ENCODE measurements at regions not wholly inside any gene's neighbourhood (a gene's known extent, or its start where the extent isn't known, plus 50 kb on each side); places are given as distances from the start of the nearest gene placed in this dataset.

DNA sequence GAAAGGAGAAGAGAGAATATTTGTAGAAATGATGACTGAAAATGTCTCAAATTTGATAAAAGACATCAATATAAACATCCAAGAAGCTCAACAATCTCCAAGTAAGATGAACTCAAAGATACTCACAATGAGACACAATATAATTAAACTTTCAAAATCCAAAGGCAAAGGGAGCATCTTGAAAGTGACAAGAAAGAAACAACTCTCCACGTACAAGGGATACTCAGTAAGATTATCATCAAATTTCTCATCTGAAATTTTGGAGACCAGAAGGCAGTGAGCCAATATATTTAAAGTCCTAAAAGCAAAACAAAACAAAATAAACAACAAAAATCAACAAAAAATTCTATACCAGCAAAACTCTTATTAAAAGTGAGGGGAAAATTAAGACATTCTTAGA, 428.7 kb downstream of the NFIB start:
- Histone ChIP-seq H3K27me3 (no peaks in the 10 kb centered on the region), H3K4me1 (no peaks in the 10 kb centered on the region), H3K36me3 (no peaks in the 10 kb centered on the region), H3K4me3 (no peak overlapping the region), H3K27ac (no peak overlapping the region), H3K9me3 (peaks cover 0 to 23% (median 11%) of the 10 kb centered on the region in 4 donors)
- DNase-seq, result no peak
- TF ChIP-seq POLR2AphosphoS5 (IDR thresholded peaks at IDR 0.05) (no peak), POLR2A (IDR thresholded peaks at IDR 0.05) (no peak), EP300 (IDR thresholded peaks at IDR 0.05) (no peak)
- TF ChIP-seq, protein P1, sequence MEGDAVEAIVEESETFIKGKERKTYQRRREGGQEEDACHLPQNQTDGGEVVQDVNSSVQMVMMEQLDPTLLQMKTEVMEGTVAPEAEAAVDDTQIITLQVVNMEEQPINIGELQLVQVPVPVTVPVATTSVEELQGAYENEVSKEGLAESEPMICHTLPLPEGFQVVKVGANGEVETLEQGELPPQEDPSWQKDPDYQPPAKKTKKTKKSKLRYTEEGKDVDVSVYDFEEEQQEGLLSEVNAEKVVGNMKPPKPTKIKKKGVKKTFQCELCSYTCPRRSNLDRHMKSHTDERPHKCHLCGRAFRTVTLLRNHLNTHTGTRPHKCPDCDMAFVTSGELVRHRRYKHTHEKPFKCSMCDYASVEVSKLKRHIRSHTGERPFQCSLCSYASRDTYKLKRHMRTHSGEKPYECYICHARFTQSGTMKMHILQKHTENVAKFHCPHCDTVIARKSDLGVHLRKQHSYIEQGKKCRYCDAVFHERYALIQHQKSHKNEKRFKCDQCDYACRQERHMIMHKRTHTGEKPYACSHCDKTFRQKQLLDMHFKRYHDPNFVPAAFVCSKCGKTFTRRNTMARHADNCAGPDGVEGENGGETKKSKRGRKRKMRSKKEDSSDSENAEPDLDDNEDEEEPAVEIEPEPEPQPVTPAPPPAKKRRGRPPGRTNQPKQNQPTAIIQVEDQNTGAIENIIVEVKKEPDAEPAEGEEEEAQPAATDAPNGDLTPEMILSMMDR (IDR thresholded peaks at IDR 0.05), result no peak
- intact Hi-C loops (cut with DNase I; ENCODE audit: low total_unique reads), result no loop called here
- 81 to 88% (median 86%) methylated on average over 1 of the region's 1 CpG for WGBS, 5 donors

DNA sequence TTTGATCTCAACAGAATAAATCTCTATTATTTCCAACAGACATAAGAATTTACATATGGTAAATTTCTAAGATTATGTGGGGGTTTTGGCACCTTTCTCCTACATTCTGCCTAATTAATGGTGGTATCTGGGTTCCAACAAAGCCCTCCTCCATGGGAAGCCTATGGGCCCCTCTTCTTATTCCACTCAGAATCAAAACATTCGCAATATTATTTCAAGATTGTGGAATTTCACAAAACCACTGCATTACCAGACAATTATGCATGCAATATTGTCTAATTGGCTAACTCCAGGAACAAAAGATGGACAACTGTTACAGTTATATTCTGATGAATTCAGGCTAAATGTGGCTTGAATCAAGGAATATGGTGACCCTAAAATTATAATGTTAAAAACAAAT, 434.0 kb downstream of the NFIB start:
- intact Hi-C loops (cut with DNase I; ENCODE audit: low total_unique reads), result no loop called here

DNA sequence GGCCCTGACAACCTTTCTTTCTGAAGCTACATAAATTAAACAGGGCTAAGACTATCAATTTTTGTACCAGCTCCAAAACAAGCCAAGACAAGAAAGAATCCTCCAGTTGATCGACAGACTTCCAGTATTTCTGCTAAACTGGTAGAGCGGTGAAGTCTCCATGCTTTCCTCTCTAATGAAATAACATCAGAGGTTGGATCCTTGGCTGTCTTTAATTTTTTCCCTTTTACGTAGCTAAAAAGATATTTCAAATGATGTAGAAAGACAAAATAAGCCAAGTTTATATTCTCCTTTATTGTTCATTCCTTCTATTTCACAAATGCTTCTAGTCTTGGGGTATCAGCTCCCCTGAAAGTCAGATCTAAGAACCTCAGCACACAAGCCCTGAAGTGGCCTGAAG, 434.9 kb downstream of the NFIB start:
- Histone ChIP-seq H3K27ac (no peak overlapping the region), H3K27me3 (no peaks in the 10 kb centered on the region), H3K4me1 (no peaks in the 10 kb centered on the region), H3K4me3 (no peak overlapping the region), H3K36me3 (no peaks in the 10 kb centered on the region), H3K9me3 (peaks cover 0 to 9% (median 7%) of the 10 kb centered on the region in 4 donors)
- 88 to 95% (median 90%) methylated on average over 3 of the region's 3 CpGs for WGBS, 5 donors
- intact Hi-C loops (cut with DNase I; ENCODE audit: low total_unique reads), result no loop called here
- no peak for DNase-seq
- TF ChIP-seq POLR2AphosphoS5 (IDR thresholded peaks at IDR 0.05) (no peak), EP300 (IDR thresholded peaks at IDR 0.05) (no peak), POLR2A (IDR thresholded peaks at IDR 0.05) (no peak)
- TF ChIP-seq, protein P1 (IDR thresholded peaks at IDR 0.05), result no peak

More for the DNA sequence above, 434.0 kb downstream of the NFIB start:
- H3K36me3 ChIP-seq, result no peaks in the 10 kb centered on the region
- H3K9me3 ChIP-seq, result peaks cover 0 to 13% (median 5%) of the 10 kb centered on the region in 4 donors
- no peaks in the 10 kb centered on the region for H3K4me1 ChIP-seq
- no peak for TF ChIP-seq POLR2AphosphoS5 (IDR thresholded peaks at IDR 0.05)
- TF ChIP-seq, protein P1 (IDR thresholded peaks at IDR 0.05), result no peak
- no peak for TF ChIP-seq EP300 (IDR thresholded peaks at IDR 0.05)
- TF ChIP-seq POLR2A (IDR thresholded peaks at IDR 0.05), result no peak
- WGBS, 5 donors, result 93 to 100% (median 97%) methylated on average over 1 of the region's 1 CpG
- H3K27ac ChIP-seq, result no peak overlapping the region
- H3K27me3 ChIP-seq, result no peaks in the 10 kb centered on the region
- no peak for DNase-seq
- H3K4me3 ChIP-seq, result no peak overlapping the region

DNA sequence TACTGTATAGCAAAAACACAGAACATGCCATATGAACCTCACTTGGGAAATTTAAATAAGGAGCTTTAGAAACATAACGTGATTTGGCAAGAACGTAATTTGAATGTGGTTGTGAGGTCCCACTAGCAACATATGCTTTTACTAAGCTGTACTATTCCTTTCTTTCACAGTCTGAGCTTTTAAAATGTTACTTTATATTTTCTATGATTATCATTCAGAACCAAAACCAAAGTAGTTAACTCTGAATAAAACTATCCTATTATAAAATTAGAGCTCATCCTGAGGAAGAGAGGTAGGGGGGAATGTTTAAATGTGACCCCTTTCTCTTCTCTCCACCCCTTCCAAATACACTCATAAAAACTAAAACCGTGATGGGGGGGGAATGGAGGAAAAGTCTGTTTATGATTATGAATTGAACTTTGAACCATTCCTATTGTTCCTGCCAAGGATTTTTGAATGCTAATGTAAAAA, 435.7 kb downstream of the NFIB start:
- no peak overlapping the region for H3K4me3 ChIP-seq
- H3K36me3 ChIP-seq, result no peaks in the 10 kb centered on the region
- no peak overlapping the region for H3K27ac ChIP-seq
- DNase-seq, result peak in 1 of 2 donors; percentile 36
- intact Hi-C loops (cut with DNase I; ENCODE audit: low total_unique reads), result no loop called here
- H3K27me3 ChIP-seq, result no peaks in the 10 kb centered on the region
- no peaks in the 10 kb centered on the region for H3K4me1 ChIP-seq
- H3K9me3 ChIP-seq, result peaks cover 0 to 10% (median 7%) of the 10 kb centered on the region in 4 donors
- WGBS, 5 donors, result 61 to 69% (median 64%) methylated on average over 3 of the region's 3 CpGs
- TF ChIP-seq POLR2A (IDR thresholded peaks at IDR 0.05) (no peak), EP300 (IDR thresholded peaks at IDR 0.05) (no peak), POLR2AphosphoS5 (IDR thresholded peaks at IDR 0.05) (no peak)
- TF ChIP-seq, protein P1 (IDR thresholded peaks at IDR 0.05), result no peak

All from stomach (tissue), 8 donors.